ENCODE measurements at regions not wholly inside any gene's neighbourhood (a gene's known extent, or its start where the extent isn't known, plus 50 kb on each side); places are given as distances from the start of the nearest gene placed in this dataset.

GRCh38 chr2:188000189-188000588, 291.5 kb upstream of the GULP1 start:
- intact Hi-C loops (cut with DNase I; ENCODE audit: low total_unique reads): no loop called here
- H3K27me3 ChIP-seq: no peaks in the 10 kb centered on the region
- no peaks in the 10 kb centered on the region for H3K36me3 ChIP-seq
- H3K4me3 ChIP-seq: no peak overlapping the region
- in situ Hi-C loops (cut with MboI; ENCODE audit: low pct_ligation_motif_present in 1 of 4, low pct_unique_long_range_greater_than_20kb in 1 of 4, low sequenced_read_pairs in 3 of 4): no loop called here
- TF ChIP-seq POLR2AphosphoS5 (IDR thresholded peaks at IDR 0.05) (no peak), EP300 (IDR thresholded peaks at IDR 0.05; ENCODE audit: low read depth) (no peak), POLR2A (IDR thresholded peaks at IDR 0.05) (no peak), CTCF (IDR thresholded peaks at IDR 0.05) (no peak)
- H3K4me1 ChIP-seq: no peaks in the 10 kb centered on the region
- no peak for DNase-seq
- no peak overlapping the region for H3K27ac ChIP-seq
- no peaks in the 10 kb centered on the region for H3K9me3 ChIP-seq
- WGBS, 2 donors (ENCODE audit: low coverage in 1 of 2): 23 to 37% methylated on average over 2 of the region's 2 CpGs

GRCh38 chr2:188003800-188004199, 287.9 kb upstream of the GULP1 start:
- TF ChIP-seq POLR2AphosphoS5 (IDR thresholded peaks at IDR 0.05): no peak
- no peak for TF ChIP-seq CTCF (IDR thresholded peaks at IDR 0.05)
- TF ChIP-seq EP300 (IDR thresholded peaks at IDR 0.05; ENCODE audit: low read depth): no peak
- TF ChIP-seq POLR2A (IDR thresholded peaks at IDR 0.05): no peak
- no peaks in the 10 kb centered on the region for H3K36me3 ChIP-seq
- H3K27me3 ChIP-seq: no peaks in the 10 kb centered on the region
- no peak for DNase-seq
- no peak overlapping the region for H3K4me3 ChIP-seq
- intact Hi-C loops (cut with DNase I; ENCODE audit: low total_unique reads): no loop called here
- in situ Hi-C loops (cut with MboI; ENCODE audit: low pct_ligation_motif_present in 1 of 4, low pct_unique_long_range_greater_than_20kb in 1 of 4, low sequenced_read_pairs in 3 of 4): no loop called here
- no peaks in the 10 kb centered on the region for H3K9me3 ChIP-seq
- WGBS, 2 donors (ENCODE audit: low coverage in 1 of 2): 21 to 30% methylated on average over 2 of the region's 2 CpGs
- H3K4me1 ChIP-seq: no peaks in the 10 kb centered on the region
- H3K27ac ChIP-seq: no peak overlapping the region

- H3K4me1 ChIP-seq: no peaks in the 10 kb centered on the region
- no peak for DNase-seq
- H3K27me3 ChIP-seq: no peaks in the 10 kb centered on the region
- in situ Hi-C loops (cut with MboI; ENCODE audit: low pct_ligation_motif_present in 1 of 4, low pct_unique_long_range_greater_than_20kb in 1 of 4, low sequenced_read_pairs in 3 of 4) (no loop called here), intact Hi-C loops (cut with DNase I; ENCODE audit: low total_unique reads) (no loop called here)
- no peak overlapping the region for H3K27ac ChIP-seq
- no peak overlapping the region for H3K4me3 ChIP-seq
- TF ChIP-seq POLR2A (IDR thresholded peaks at IDR 0.05) (no peak), POLR2AphosphoS5 (IDR thresholded peaks at IDR 0.05) (no peak), CTCF (IDR thresholded peaks at IDR 0.05) (no peak), EP300 (IDR thresholded peaks at IDR 0.05; ENCODE audit: low read depth) (no peak)
- no peaks in the 10 kb centered on the region for H3K9me3 ChIP-seq
- no peaks in the 10 kb centered on the region for H3K36me3 ChIP-seq
Observed at GRCh38 chr2:188013767-188014166, 277.9 kb upstream of the GULP1 start.

- 80 to 87% methylated on average over 3 of the region's 3 CpGs for WGBS, 2 donors (ENCODE audit: low coverage in 1 of 2)
- H3K9me3 ChIP-seq: no peaks in the 10 kb centered on the region
- no peaks in the 10 kb centered on the region for H3K4me1 ChIP-seq
- in situ Hi-C loops (cut with MboI; ENCODE audit: low pct_ligation_motif_present in 1 of 4, low pct_unique_long_range_greater_than_20kb in 1 of 4, low sequenced_read_pairs in 3 of 4) (no loop called here), intact Hi-C loops (cut with DNase I; ENCODE audit: low total_unique reads) (no loop called here)
- no peak overlapping the region for H3K27ac ChIP-seq
- no peaks in the 10 kb centered on the region for H3K27me3 ChIP-seq
- DNase-seq: no peak
- H3K36me3 ChIP-seq: no peaks in the 10 kb centered on the region
- H3K4me3 ChIP-seq: no peak overlapping the region
- TF ChIP-seq POLR2A (IDR thresholded peaks at IDR 0.05): no peak
Observed at GRCh38 chr2:188016917-188017316, 274.8 kb upstream of the GULP1 start.

- H3K4me1 ChIP-seq: no peaks in the 10 kb centered on the region
- intact Hi-C loops (cut with DNase I; ENCODE audit: low total_unique reads) (no loop called here), in situ Hi-C loops (cut with MboI; ENCODE audit: low pct_ligation_motif_present in 1 of 4, low pct_unique_long_range_greater_than_20kb in 1 of 4, low sequenced_read_pairs in 3 of 4) (no loop called here)
- no peak overlapping the region for H3K27ac ChIP-seq
- H3K27me3 ChIP-seq: no peaks in the 10 kb centered on the region
- WGBS, 2 donors (ENCODE audit: low coverage in 1 of 2): 36 to 48% methylated on average over 2 of the region's 2 CpGs
- DNase-seq: no peak
- H3K4me3 ChIP-seq: no peak overlapping the region
- no peak for TF ChIP-seq POLR2A (IDR thresholded peaks at IDR 0.05)
- no peak for TF ChIP-seq EP300 (IDR thresholded peaks at IDR 0.05; ENCODE audit: low read depth)
- no peak for TF ChIP-seq POLR2AphosphoS5 (IDR thresholded peaks at IDR 0.05)
- TF ChIP-seq CTCF (IDR thresholded peaks at IDR 0.05): no peak
- no peaks in the 10 kb centered on the region for H3K36me3 ChIP-seq
- no peaks in the 10 kb centered on the region for H3K9me3 ChIP-seq
Observed at GRCh38 chr2:188022389-188022788, 269.3 kb upstream of the GULP1 start.
